ENCODE measurements at regions not wholly inside any gene's neighbourhood (a gene's known extent, or its start where the extent isn't known, plus 50 kb on each side); places are given as distances from the start of the nearest gene placed in this dataset.

GRCh38 chr2:129623783-129624182 lies 355.7 kb upstream of the RAB6C start:
- TF ChIP-seq PREB (CRISPR knock-in tag; IDR thresholded peaks at IDR 0.05) (no peak), CTCF (CRISPR knock-in tag; IDR thresholded peaks at IDR 0.05) (no peak), JUNB (CRISPR knock-in tag; IDR thresholded peaks at IDR 0.05; ENCODE audit: borderline replicate concordance) (no peak), POLR2AphosphoS5 (IDR thresholded peaks at IDR 0.05; ENCODE audit: low read depth, low read length) (no peak), FOXA3 (CRISPR knock-in tag; IDR thresholded peaks at IDR 0.05) (no peak), HDAC6 (IDR thresholded peaks at IDR 0.05; ENCODE audit: low read depth, low read length) (no peak)
